ENCODE measurements at regions not wholly inside any gene's neighbourhood (a gene's known extent, or its start where the extent isn't known, plus 50 kb on each side); places are given as distances from the start of the nearest gene placed in this dataset.

GRCh38 chr4:63814171-63814964 lies 594.9 kb downstream of the TECRL start:
- DNase-seq (ENCODE audit: low read depth in 2 of 2): no peak

- DNase-seq (ENCODE audit: low read depth in 2 of 2): no peak
These were observed 610.1 kb downstream of the TECRL start for GRCh38 chr4:63799166-63799565.

- DNase-seq (ENCODE audit: low read depth in 2 of 2): no peak
These were observed 613.9 kb downstream of the TECRL start for GRCh38 chr4:63795301-63795700.

- no peak for DNase-seq (ENCODE audit: low read depth in 2 of 2)
These were observed 618.9 kb downstream of the TECRL start for GRCh38 chr4:63790377-63790776.

- DNase-seq (ENCODE audit: low read depth in 2 of 2): no peak
These were observed 621.0 kb downstream of the TECRL start for GRCh38 chr4:63788271-63788670.

- no peak for DNase-seq (ENCODE audit: low read depth in 2 of 2)
These were observed 621.9 kb downstream of the TECRL start for GRCh38 chr4:63787326-63787725.

GRCh38 chr4:63786171-63786570 lies 623.1 kb downstream of the TECRL start:
- no peak for DNase-seq (ENCODE audit: low read depth in 2 of 2)

GRCh38 chr4:63784822-63785221 lies 624.4 kb downstream of the TECRL start:
- DNase-seq (ENCODE audit: low read depth in 2 of 2): no peak

GRCh38 chr4:63777601-63778000 lies 631.6 kb downstream of the TECRL start:
- DNase-seq (ENCODE audit: low read depth in 2 of 2): no peak

- no peak for DNase-seq (ENCODE audit: low read depth in 2 of 2)
These were observed 644.9 kb downstream of the TECRL start for GRCh38 chr4:63764400-63764799.

- DNase-seq (ENCODE audit: low read depth in 2 of 2): no peak
These were observed 651.3 kb downstream of the TECRL start for GRCh38 chr4:63757929-63758328.

- DNase-seq (ENCODE audit: low read depth in 2 of 2): no peak
These were observed 666.4 kb downstream of the TECRL start for GRCh38 chr4:63742882-63743281.

- no peak for DNase-seq (ENCODE audit: low read depth in 2 of 2)
These were observed 679.7 kb downstream of the TECRL start for GRCh38 chr4:63729519-63729918.

GRCh38 chr4:63728480-63729177 lies 680.6 kb downstream of the TECRL start:
- no peak for DNase-seq (ENCODE audit: low read depth in 2 of 2)

GRCh38 chr4:63717384-63717783 lies 691.9 kb downstream of the TECRL start:
- no peak for DNase-seq (ENCODE audit: low read depth in 2 of 2)

GRCh38 chr4:63708661-63709060 lies 700.6 kb downstream of the TECRL start:
- DNase-seq (ENCODE audit: low read depth in 2 of 2): no peak

GRCh38 chr4:63700569-63700968 lies 708.7 kb downstream of the TECRL start:
- no peak for DNase-seq (ENCODE audit: low read depth in 2 of 2)

- DNase-seq (ENCODE audit: low read depth in 2 of 2): no peak
These were observed 715.9 kb downstream of the TECRL start for GRCh38 chr4:63693321-63693720.

GRCh38 chr4:63678358-63678931 lies 730.8 kb downstream of the TECRL start:
- no peak for DNase-seq (ENCODE audit: low read depth in 2 of 2)

- no peak for DNase-seq (ENCODE audit: low read depth in 2 of 2)
These were observed 738.5 kb downstream of the TECRL start for GRCh38 chr4:63670735-63671134.

GRCh38 chr4:63663870-63664269 lies 745.4 kb downstream of the TECRL start:
- DNase-seq (ENCODE audit: low read depth in 2 of 2): no peak

- DNase-seq (ENCODE audit: low read depth in 2 of 2): no peak
These were observed 764.9 kb downstream of the TECRL start for GRCh38 chr4:63644396-63644795.

GRCh38 chr4:63637270-63637669 lies 772.0 kb downstream of the TECRL start:
- DNase-seq (ENCODE audit: low read depth in 2 of 2): no peak

All from stimulated activated CD4-positive, alpha-beta T cell treated with anti-CD3 and anti-CD28 coated beads, Interleukin-4, amount 100 ng/mL, for 48 hours (primary cell).